HG02840 (cell line): ENCODE measurements at regions not wholly inside any gene's neighbourhood (a gene's known extent, or its start where the extent isn't known, plus 50 kb on each side); places are given as distances from the start of the nearest gene placed in this dataset.
"Not testable (repeated sequence)": the region's sequence is repeated elsewhere in the genome, so short reads cannot be mapped to it uniquely, and the experiment has no call there.

Experiments used
- ATAC-seq: cut with Tn5 transposase; IDR thresholded peaks from one replicate; pipeline ENCODE4 v1.9.1; 2021; ENCODE audit warnings: mild to moderate bottlenecking, moderate library complexity, moderate number of reproducible peaks; ENCODE audit not compliant: unreplicated experiment, low FRiP score

GRCh38 chr21:17045214-17045853 is 467.5 kb upstream of the CXADR start:
- ATAC-seq = no peak

- ATAC-seq = no peak
These were observed 463.9 kb upstream of the CXADR start for GRCh38 chr21:17048974-17049373.

GRCh38 chr21:17050156-17050555 is 462.7 kb upstream of the CXADR start:
- ATAC-seq = no peak

GRCh38 chr21:17050646-17051045 is 462.2 kb upstream of the CXADR start:
- ATAC-seq = no peak

GRCh38 chr21:17051054-17051453 is 461.8 kb upstream of the CXADR start:
- ATAC-seq = no peak

GRCh38 chr21:17053321-17053720 is 459.5 kb upstream of the CXADR start:
- ATAC-seq = no peak

GRCh38 chr21:17059936-17060335 is 452.9 kb upstream of the CXADR start:
- ATAC-seq = no peak

- ATAC-seq = no peak
These were observed 446.8 kb upstream of the CXADR start for GRCh38 chr21:17066006-17066405.

- no peak for ATAC-seq
These were observed 441.8 kb upstream of the CXADR start for GRCh38 chr21:17071093-17071492.

- ATAC-seq = no peak
These were observed 431.6 kb upstream of the CXADR start for GRCh38 chr21:17081193-17081592.

GRCh38 chr21:17082843-17083483 is 429.9 kb upstream of the CXADR start:
- no peak for ATAC-seq

GRCh38 chr21:17085707-17086106 is 427.1 kb upstream of the CXADR start:
- ATAC-seq = no peak

GRCh38 chr21:17088500-17088899 is 424.3 kb upstream of the CXADR start:
- ATAC-seq = no peak

GRCh38 chr21:17089091-17089491 is 423.8 kb upstream of the CXADR start:
- ATAC-seq = no peak

- no peak for ATAC-seq
These were observed 411.1 kb upstream of the CXADR start for GRCh38 chr21:17101696-17102095.

- ATAC-seq = no peak
These were observed 406.9 kb upstream of the CXADR start for GRCh38 chr21:17105932-17106331.

- no peak for ATAC-seq
These were observed 398.8 kb upstream of the CXADR start for GRCh38 chr21:17114045-17114444.

GRCh38 chr21:17118638-17119384 is 394.0 kb upstream of the CXADR start:
- ATAC-seq = no peak

- ATAC-seq = no peak
These were observed 393.2 kb upstream of the CXADR start for GRCh38 chr21:17119466-17120297.

GRCh38 chr21:17127395-17127794 is 385.4 kb upstream of the CXADR start:
- ATAC-seq = not testable (repeated sequence)

- ATAC-seq = no peak
These were observed 384.7 kb upstream of the CXADR start for GRCh38 chr21:17128132-17128531.
